HFFc6 (cell line): ENCODE measurements at regions not wholly inside any gene's neighbourhood (a gene's known extent, or its start where the extent isn't known, plus 50 kb on each side); places are given as distances from the start of the nearest gene placed in this dataset.

Source experiments
- DNase-seq: peaks from one replicate; pipeline ENCODE4 v3.0.0-alpha.2; 2018
- H3K27ac Mint-ChIP-seq: 2 replicates; pipeline ENCODE4 v1.8.0; 2020; ENCODE audit warnings: mild to moderate bottlenecking, mixed read lengths
- H3K27me3 Mint-ChIP-seq: 2 replicates; pipeline ENCODE4 v1.8.0; 2021; ENCODE audit warnings: mild to moderate bottlenecking, moderate library complexity, mixed read lengths; ENCODE audit not compliant: insufficient read depth
- H3K36me3 Mint-ChIP-seq: 2 replicates; pipeline ENCODE4 v1.8.0; 2021; ENCODE audit warnings: low read depth, mixed read lengths
- H3K4me1 Mint-ChIP-seq: 2 replicates; pipeline ENCODE4 v1.8.0; 2020; ENCODE audit warnings: low read depth, mixed read lengths
- H3K4me3 Mint-ChIP-seq: 2 replicates; pipeline ENCODE4 v1.8.0; 2020; ENCODE audit warnings: mild to moderate bottlenecking, moderate library complexity, mixed read lengths
- H3K9me3 Mint-ChIP-seq: 2 replicates; pipeline ENCODE4 v1.8.0; 2020; ENCODE audit warnings: mild to moderate bottlenecking, mixed read lengths
- CTCF ChIP-seq: fragments of 200-600 bp; sonication (generic); IDR thresholded peaks from 2 replicates; pipeline ENCODE4 v1.5.0; 2021; ENCODE audit warnings: antibody characterized with exemption, mild to moderate bottlenecking

- Mint-ChIP-seq H3K27ac (no peak overlapping the region), H3K36me3 (peaks cover 4% of the 10 kb centered on the region; the same call in 1 of the 2 replicates), H3K4me1 (no peaks in the 10 kb centered on the region), H3K9me3 (peaks cover 12% of the 10 kb centered on the region; the same call in 1 of the 2 replicates), H3K4me3 (no peak overlapping the region), H3K27me3 (peaks cover 3% of the 10 kb centered on the region; the same call in 1 of the 2 replicates)
- DNase-seq, result no peak
- TF ChIP-seq CTCF, result no peak
Observed at GRCh38 chr7:417973-418601, 101.6 kb downstream of the PDGFA start.

- peaks cover 12% of the 10 kb centered on the region; the same call in 1 of the 2 replicates for H3K9me3 Mint-ChIP-seq
- no peak for TF ChIP-seq CTCF
- DNase-seq, result no peak
- H3K4me1 Mint-ChIP-seq, result no peaks in the 10 kb centered on the region
- peaks cover 3% of the 10 kb centered on the region for H3K27me3 Mint-ChIP-seq
- H3K36me3 Mint-ChIP-seq, result peaks cover 4% of the 10 kb centered on the region; the same call in 1 of the 2 replicates
- H3K27ac Mint-ChIP-seq, result no peak overlapping the region
- no peak overlapping the region for H3K4me3 Mint-ChIP-seq
Observed at GRCh38 chr7:418636-419280, 100.9 kb downstream of the PDGFA start.

- Mint-ChIP-seq H3K27me3 (peaks cover 3% of the 10 kb centered on the region), H3K4me3 (no peak overlapping the region), H3K36me3 (peaks cover 4% of the 10 kb centered on the region; the same call in 1 of the 2 replicates), H3K9me3 (peaks cover 12% of the 10 kb centered on the region; the same call in 1 of the 2 replicates), H3K27ac (no peak overlapping the region), H3K4me1 (no peaks in the 10 kb centered on the region)
- no peak for TF ChIP-seq CTCF
- DNase-seq, result no peak
Observed at GRCh38 chr7:420142-421093, 99.2 kb downstream of the PDGFA start.

GRCh38 chr7:421136-421991, 98.3 kb downstream of the PDGFA start:
- DNase-seq, result no peak
- no peak overlapping the region for H3K4me3 Mint-ChIP-seq
- peaks cover 5% of the 10 kb centered on the region for H3K27me3 Mint-ChIP-seq
- H3K27ac Mint-ChIP-seq, result no peak overlapping the region
- TF ChIP-seq CTCF, result no peak
- H3K9me3 Mint-ChIP-seq, result peaks cover 12% of the 10 kb centered on the region; the same call in 1 of the 2 replicates
- peaks cover 4% of the 10 kb centered on the region; the same call in 1 of the 2 replicates for H3K36me3 Mint-ChIP-seq
- no peaks in the 10 kb centered on the region for H3K4me1 Mint-ChIP-seq
